CD14-positive monocyte (primary cell): ENCODE measurements at regions not wholly inside any gene's neighbourhood (a gene's known extent, or its start where the extent isn't known, plus 50 kb on each side); places are given as distances from the start of the nearest gene placed in this dataset.

Experiments used
- DNase-seq, 3 donors: peaks; one replicate each; pipeline ENCODE4 v3.0.0-alpha.2; 2011 to 2022
- H2AFZ ChIP-seq: 2 replicates; pipeline ENCODE4 v1.6.0; 2012; ENCODE audit warnings: mild to moderate bottlenecking, low read depth, low read length, inconsistent platforms; ENCODE audit not compliant: insufficient read depth, poor library complexity, severe bottlenecking
- H3K27ac ChIP-seq, 2 donors: 1 replicate in 1 of 2; 2 replicates in 1 of 2; pipeline ENCODE4 v1.5.1; 2012 to 2013; ENCODE audit warnings: low read length in 2 of 2, control low read depth in 1 of 2, inconsistent platforms in 1 of 2, low read depth in 1 of 2, mild to moderate bottlenecking in 1 of 2
- H3K27me3 ChIP-seq, 2 donors: one replicate each; pipeline versions ENCODE4 v1.6.0 to v1.6.1; 2011 to 2013; ENCODE audit warnings: low read length in 2 of 2; ENCODE audit not compliant: control insufficient read depth in 2 of 2, insufficient read depth in 2 of 2
- H3K36me3 ChIP-seq, 2 donors: replicated peaks in 1 of 2; 1 replicate in 1 of 2; 2 replicates in 1 of 2; pipeline versions ENCODE4 v1.5.1 to v1.6.1; 2012 to 2013; ENCODE audit warnings: low read length in 2 of 2, control low read depth in 1 of 2, inconsistent platforms in 1 of 2, mild to moderate bottlenecking in 1 of 2; ENCODE audit not compliant: insufficient read depth in 2 of 2, control insufficient read depth in 1 of 2
- H3K4me1 ChIP-seq, 2 donors: 1 replicate in 1 of 2; 2 replicates in 1 of 2; pipeline versions ENCODE4 v1.5.1 to v1.6.1; 2012 to 2013; ENCODE audit warnings: low read length in 2 of 2, control low read depth in 1 of 2, inconsistent platforms in 1 of 2, mild to moderate bottlenecking in 1 of 2, moderate library complexity in 1 of 2; ENCODE audit not compliant: insufficient read depth in 2 of 2, control insufficient read depth in 1 of 2
- H3K4me2 ChIP-seq: replicated peaks from 2 replicates; pipeline ENCODE3; 2012; ENCODE audit warnings: low read length, moderate library complexity, mild to moderate bottlenecking; ENCODE audit not compliant: poor library complexity, severe bottlenecking; ENCODE audit errors: extremely low read depth
- H3K4me3 ChIP-seq, 3 experiments: fragments of 200-600 bp in 1 of 3; sonication (generic) in 1 of 3; replicated peaks in 1 of 3; 1 replicate in 2 of 3; 2 replicates in 1 of 3; pipeline ENCODE4 v1.5.1; 2011 to 2013; ENCODE audit warnings: low read length in 3 of 3, mild to moderate bottlenecking in 3 of 3, control low read depth in 2 of 3, low read depth in 2 of 3, inconsistent platforms in 1 of 3, moderate library complexity in 1 of 3
- H3K79me2 ChIP-seq: 2 replicates; pipeline ENCODE4 v1.6.0; 2012; ENCODE audit warnings: mild to moderate bottlenecking, control low read depth, inconsistent platforms, low read length, moderate library complexity; ENCODE audit not compliant: insufficient read depth
- H3K9ac ChIP-seq: 2 replicates; pipeline ENCODE4 v1.6.0; 2017; ENCODE audit warnings: low read length, mild to moderate bottlenecking; ENCODE audit not compliant: insufficient read depth, poor library complexity, severe bottlenecking
- H3K9me3 ChIP-seq, 2 donors: replicated peaks in 1 of 2; 1 replicate in 1 of 2; 2 replicates in 1 of 2; pipeline versions ENCODE4 v1.5.1 to v1.6.1; 2012 to 2013; ENCODE audit warnings: low read length in 2 of 2, control low read depth in 1 of 2; ENCODE audit not compliant: control insufficient read depth in 1 of 2, insufficient read depth in 1 of 2
- H4K20me1 ChIP-seq: 2 replicates; pipeline ENCODE4 v1.6.0; 2012; ENCODE audit warnings: mild to moderate bottlenecking, low read length, control low read depth, moderate library complexity; ENCODE audit not compliant: insufficient read depth
- H3K27ac Mint-ChIP-seq, 7 donors: one replicate each; pipeline ENCODE4 v1.8.0; 2020; ENCODE audit warnings: mild to moderate bottlenecking in 7 of 7, mixed read lengths in 7 of 7, moderate library complexity in 6 of 7, inconsistent platforms in 2 of 7
- H3K27me3 Mint-ChIP-seq, 3 donors: one replicate each; pipeline ENCODE4 v1.8.0; 2021 to 2022; ENCODE audit warnings: low read depth in 3 of 3, mild to moderate bottlenecking in 3 of 3, mixed read lengths in 3 of 3, moderate library complexity in 3 of 3, inconsistent platforms in 1 of 3
- H3K36me3 Mint-ChIP-seq, 2 donors: one replicate each; pipeline ENCODE4 v1.8.0; 2020; ENCODE audit warnings: mixed read lengths in 2 of 2, inconsistent platforms in 1 of 2, mild to moderate bottlenecking in 1 of 2
- H3K4me1 Mint-ChIP-seq: one replicate; pipeline ENCODE4 v1.8.0; 2020; ENCODE audit warnings: mild to moderate bottlenecking, mixed read lengths
- H3K4me3 Mint-ChIP-seq, 2 donors: one replicate each; pipeline ENCODE4 v1.8.0; 2020; ENCODE audit warnings: mild to moderate bottlenecking in 2 of 2, mixed read lengths in 2 of 2, moderate library complexity in 1 of 2
- H3K9me3 Mint-ChIP-seq, 7 donors: one replicate each; pipeline ENCODE4 v1.8.0; 2020 to 2022; ENCODE audit warnings: mixed read lengths in 7 of 7, mild to moderate bottlenecking in 6 of 7, moderate library complexity in 6 of 7, inconsistent platforms in 2 of 7
- CTCF ChIP-seq: fragments of 200-600 bp; IDR thresholded peaks from one replicate; pipeline ENCODE4 v1.8.0; 2022; ENCODE audit warnings: antibody characterized with exemption, mild to moderate bottlenecking
- whole genome bisulfite sequencing: methylation state at CpG from one replicate; pipeline ENCODE4 v1.1.5; 2013; ENCODE audit warnings: missing lambda C conversion rate; ENCODE audit not compliant: insufficient coverage; 5-methylcytosine and 5-hydroxymethylcytosine counted together
- intact Hi-C, 2 donors: fragments of 100-400 bp; cut with micrococcal nuclease; formaldehyde crosslinking; loops; one replicate each; pipeline versions ENCODE4 v1.15.0 to v1.15.1; 2023

- H3K27me3 ChIP-seq: no peaks in the 10 kb centered on the region
- Mint-ChIP-seq H3K36me3 (no peaks in the 10 kb centered on the region), H3K9me3 (peaks cover 0 to 3% (median 0%) of the 10 kb centered on the region in 7 donors), H3K27ac (peak overlapping the region; percentile 79 to 97 (median 91)), H3K4me3 (no peak overlapping the region), H3K4me1 (peaks cover 57% of the 10 kb centered on the region), H3K27me3 (peaks cover 0 to 3% (median 0%) of the 10 kb centered on the region in 3 donors)
- WGBS: 93% methylated on average over 3 of the region's 7 CpGs
- peak overlapping the region in 1 of 2 donors; percentile 69 for H3K27ac ChIP-seq
- H3K9ac ChIP-seq: no peak overlapping the region
- H3K36me3 ChIP-seq: no peaks in the 10 kb centered on the region
- H3K4me3 ChIP-seq: peak overlapping the region in 1 of 3 experiments; percentile 29
- H4K20me1 ChIP-seq: no peaks in the 10 kb centered on the region
- TF ChIP-seq CTCF: no peak
- no peaks in the 10 kb centered on the region for H3K79me2 ChIP-seq
- peaks cover 42 to 53% of the 10 kb centered on the region in 2 donors for H3K4me1 ChIP-seq
- H3K9me3 ChIP-seq: no peaks in the 10 kb centered on the region
- DNase-seq: no peak
- peak overlapping the region; percentile 6 for H2AFZ ChIP-seq
- intact Hi-C loops: no loop called here
- peak overlapping the region; percentile 30 for H3K4me2 ChIP-seq
Measured at GRCh38 chr2:241964133-241964532, 94.6 kb downstream of the RTP5 start.

GRCh38 chr2:241965931-241966412 lies 96.4 kb downstream of the RTP5 start:
- peaks cover 0 to 5% (median 2%) of the 10 kb centered on the region in 7 donors for H3K9me3 Mint-ChIP-seq
- Histone ChIP-seq H3K4me2 (peak overlapping the region; percentile 70), H3K9ac (peak overlapping the region; percentile 55), H3K27ac (peak overlapping the region; percentile 68 to 81), H3K79me2 (no peaks in the 10 kb centered on the region), H3K36me3 (no peaks in the 10 kb centered on the region), H3K4me3 (peak overlapping the region in 1 of 3 experiments; percentile 64), H2AFZ (peak overlapping the region; percentile 73), H3K27me3 (no peaks in the 10 kb centered on the region), H4K20me1 (no peaks in the 10 kb centered on the region), H3K4me1 (peaks cover 32 to 47% of the 10 kb centered on the region in 2 donors), H3K9me3 (no peaks in the 10 kb centered on the region)
- TF ChIP-seq CTCF: no peak
- peak overlapping the region; percentile 56 to 82 for H3K4me3 Mint-ChIP-seq
- H3K4me1 Mint-ChIP-seq: peaks cover 49% of the 10 kb centered on the region
- H3K27ac Mint-ChIP-seq: peak overlapping the region; percentile 88 to 95 (median 91)
- H3K27me3 Mint-ChIP-seq: peaks cover 0 to 3% (median 0%) of the 10 kb centered on the region in 3 donors
- peak; percentile 79 to 90 (median 87) for DNase-seq
- WGBS: 0% methylated on average over 9 of the region's 11 CpGs
- intact Hi-C loops: no loop called here
- H3K36me3 Mint-ChIP-seq: no peaks in the 10 kb centered on the region
